ENCODE measurements at regions not wholly inside any gene's neighbourhood (a gene's known extent, or its start where the extent isn't known, plus 50 kb on each side); places are given as distances from the start of the nearest gene placed in this dataset.
A peak's percentile ranks its signal among the peaks of the same experiment; 100 is the strongest.

DNA sequence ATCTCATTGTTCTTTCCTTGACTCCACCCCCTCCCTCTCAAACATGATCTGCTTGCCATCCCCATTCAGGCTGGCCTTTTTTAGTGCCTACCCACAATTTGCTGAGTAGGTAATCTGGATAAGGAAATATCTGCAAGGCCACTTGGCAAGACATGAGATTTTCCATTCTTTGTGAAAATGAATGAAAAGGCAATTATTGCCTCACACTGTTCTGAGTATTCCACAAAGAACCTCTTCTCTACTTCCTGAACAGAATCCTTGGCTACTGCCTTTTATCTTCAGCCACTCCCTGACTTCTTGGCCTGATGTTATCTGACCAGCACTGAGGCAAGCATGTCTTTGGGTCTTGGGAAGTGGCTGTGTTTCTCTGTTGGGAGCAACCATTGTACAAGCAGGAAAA, 263.2 kb upstream of the ATP2B1 start:
- DNase-seq (ENCODE audit: low spot score), result no peak
- no peak for FAIRE-seq

GRCh38 chr12:89970722-89971121, 262.1 kb upstream of the ATP2B1 start:
- no peak for DNase-seq (ENCODE audit: low spot score)
- FAIRE-seq, result no peak

DNA sequence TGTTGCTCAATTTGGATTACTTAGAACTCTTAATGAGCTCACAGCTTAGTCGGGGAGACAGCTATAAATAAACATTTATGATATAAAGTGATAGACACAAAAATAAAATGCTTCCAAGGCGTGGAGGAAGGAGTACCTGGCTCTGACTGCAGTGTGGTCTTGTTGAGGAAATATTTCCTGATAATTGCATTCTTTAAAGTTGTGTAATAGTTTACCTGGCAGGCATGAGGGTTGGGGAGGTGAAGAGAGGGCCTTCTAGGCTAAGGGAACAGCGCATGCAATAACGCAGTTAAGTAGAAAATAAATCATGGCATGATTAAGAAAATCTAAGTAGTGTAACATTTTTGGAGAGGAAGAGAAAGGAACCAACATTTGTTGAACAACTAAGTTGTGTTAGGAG, 260.5 kb upstream of the ATP2B1 start:
- DNase-seq (ENCODE audit: low spot score) (no peak), FAIRE-seq (no peak)

- no peak for FAIRE-seq
- DNase-seq (ENCODE audit: low spot score), result no peak
These were observed 259.6 kb upstream of the ATP2B1 start for GRCh38 chr12:89968151-89968700.

DNA sequence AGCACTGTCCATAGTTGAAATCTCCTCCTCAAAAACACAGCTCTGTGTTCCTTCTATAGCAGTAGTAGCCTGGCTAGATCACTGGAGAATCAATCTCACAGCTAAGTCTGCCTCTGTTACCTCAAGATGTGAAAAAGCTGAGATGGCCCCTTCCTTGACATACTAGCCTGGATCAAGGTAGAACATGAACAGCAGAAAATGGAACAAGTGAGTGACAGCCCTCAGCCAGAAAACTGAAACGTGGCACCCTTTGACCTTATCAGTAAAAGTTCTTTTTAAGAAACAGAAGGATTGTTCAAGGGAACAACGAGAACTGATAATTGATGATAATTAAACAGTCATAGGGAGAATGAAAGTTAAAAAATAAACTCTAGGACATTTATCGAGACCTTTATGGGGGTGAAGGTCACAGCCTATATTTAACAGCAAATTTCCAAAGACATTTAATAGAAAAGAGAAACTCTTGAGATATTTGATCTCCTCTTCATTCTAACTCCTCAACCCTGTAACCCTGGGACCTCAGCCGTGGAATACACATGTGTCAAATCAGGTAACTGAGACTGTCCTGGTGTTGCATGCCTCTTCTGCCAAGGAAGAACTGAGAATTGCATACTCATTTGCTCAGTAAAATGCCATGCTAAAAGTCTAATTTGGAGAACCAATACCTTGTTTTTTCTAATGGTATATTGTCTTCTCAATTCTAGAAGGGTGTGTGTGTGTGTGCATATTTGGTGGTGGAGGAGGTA, 258.0 kb upstream of the ATP2B1 start:
- FAIRE-seq (no peak), DNase-seq (ENCODE audit: low spot score) (no peak)

- FAIRE-seq (no peak), DNase-seq (ENCODE audit: low spot score) (no peak)
These were observed 257.4 kb upstream of the ATP2B1 start for GRCh38 chr12:89965993-89966392.

DNA sequence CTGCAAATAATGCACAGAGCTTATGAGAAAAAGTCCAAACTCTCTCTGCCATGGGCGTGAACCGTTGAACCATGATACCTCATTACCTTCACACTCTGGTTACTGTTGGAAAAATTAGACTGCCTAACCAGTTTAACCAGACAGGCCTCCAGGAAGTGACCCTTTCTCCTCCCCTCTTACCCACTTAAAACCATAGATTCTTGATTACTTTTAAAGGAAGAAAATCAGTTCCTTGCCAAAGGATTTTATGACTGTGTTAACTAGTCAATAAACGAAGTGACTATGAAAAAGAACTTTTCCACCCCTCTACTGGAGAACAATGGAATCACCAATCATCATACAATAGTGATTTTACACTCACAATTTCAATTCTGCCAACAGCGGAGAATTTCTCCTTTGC, 254.0 kb upstream of the ATP2B1 start:
- no peak for DNase-seq (ENCODE audit: low spot score)

GRCh38 chr12:89960607-89961394, 252.2 kb upstream of the ATP2B1 start:
- DNase-seq (ENCODE audit: low spot score) (no peak), FAIRE-seq (no peak)

More for the DNA sequence above, 254.0 kb upstream of the ATP2B1 start:
- no peak for FAIRE-seq

- DNase-seq (ENCODE audit: low spot score), result no peak
- FAIRE-seq, result no peak
These were observed 251.4 kb upstream of the ATP2B1 start for GRCh38 chr12:89960011-89960507.

DNA sequence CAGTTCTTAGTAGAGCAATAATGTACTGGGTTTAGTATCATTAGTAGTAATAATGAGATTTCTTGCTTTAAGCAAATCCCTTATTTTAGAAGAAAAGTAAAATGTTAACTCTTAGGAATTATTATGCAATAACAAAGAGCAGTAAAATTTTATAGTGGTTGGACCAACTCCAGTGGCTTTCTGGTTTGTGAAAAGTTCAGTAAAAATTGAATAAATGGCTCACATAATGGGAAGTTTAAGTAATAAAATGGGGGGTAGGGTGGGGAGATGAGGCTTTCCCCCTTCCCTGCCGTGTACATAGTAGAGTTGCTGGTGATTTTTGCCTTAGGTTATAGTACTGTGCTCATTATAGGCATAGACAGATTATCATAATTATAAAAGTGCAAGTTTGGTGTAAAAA, 250.5 kb upstream of the ATP2B1 start:
- DNase-seq (ENCODE audit: low spot score), result no peak
- FAIRE-seq, result no peak

GRCh38 chr12:89954259-89954658, 245.6 kb upstream of the ATP2B1 start:
- DNase-seq (ENCODE audit: low spot score) (no peak), FAIRE-seq (no peak)

DNA sequence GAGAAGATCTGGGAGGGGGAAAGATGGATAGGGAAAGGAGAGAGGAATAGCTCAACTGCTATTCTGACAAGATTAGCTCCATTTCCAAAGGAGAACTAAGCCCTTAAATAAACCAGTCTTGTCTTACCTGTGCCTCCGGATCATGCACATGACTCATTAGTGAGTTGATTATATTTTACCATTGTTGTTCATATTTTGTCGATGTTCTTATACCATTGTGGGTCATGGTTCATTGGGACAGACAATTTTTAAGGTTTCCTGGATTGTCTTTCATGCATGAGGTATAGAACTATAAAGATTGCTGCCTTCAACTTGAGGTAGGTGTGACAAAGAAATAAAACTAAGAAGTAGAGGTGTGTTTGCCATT, 243.0 kb upstream of the ATP2B1 start:
- DNase-seq (ENCODE audit: low spot score), result no peak

GRCh38 chr12:89951050-89951693, 242.5 kb upstream of the ATP2B1 start:
- DNase-seq (ENCODE audit: low spot score), result no peak
- no peak for FAIRE-seq

More for the DNA sequence above, 243.0 kb upstream of the ATP2B1 start:
- no peak for FAIRE-seq

DNA sequence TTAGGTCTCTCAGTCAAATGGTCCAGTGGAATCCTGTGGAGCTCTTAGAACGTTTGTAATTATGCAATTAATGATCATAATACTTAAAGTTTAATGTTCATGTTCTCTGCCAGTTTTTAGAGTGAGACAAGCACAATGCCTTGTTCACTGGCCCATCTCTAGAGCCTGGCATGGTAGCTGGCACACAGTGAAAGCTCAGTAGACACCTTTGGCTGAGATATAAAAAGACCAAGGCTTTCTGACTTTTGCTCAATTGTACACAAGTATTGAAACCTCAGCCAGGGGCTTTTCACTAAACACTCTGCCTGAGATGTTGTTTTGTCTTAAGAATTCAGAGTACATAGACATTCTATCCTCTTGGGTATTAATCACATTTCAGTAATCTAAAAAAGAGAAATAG, 241.8 kb upstream of the ATP2B1 start:
- no peak for FAIRE-seq

GRCh38 chr12:89949457-89950195, 241.0 kb upstream of the ATP2B1 start:
- peak; percentile 9 for DNase-seq (ENCODE audit: low spot score)
- FAIRE-seq, result no peak

More for the DNA sequence above, 241.8 kb upstream of the ATP2B1 start:
- no peak for DNase-seq (ENCODE audit: low spot score)

DNA sequence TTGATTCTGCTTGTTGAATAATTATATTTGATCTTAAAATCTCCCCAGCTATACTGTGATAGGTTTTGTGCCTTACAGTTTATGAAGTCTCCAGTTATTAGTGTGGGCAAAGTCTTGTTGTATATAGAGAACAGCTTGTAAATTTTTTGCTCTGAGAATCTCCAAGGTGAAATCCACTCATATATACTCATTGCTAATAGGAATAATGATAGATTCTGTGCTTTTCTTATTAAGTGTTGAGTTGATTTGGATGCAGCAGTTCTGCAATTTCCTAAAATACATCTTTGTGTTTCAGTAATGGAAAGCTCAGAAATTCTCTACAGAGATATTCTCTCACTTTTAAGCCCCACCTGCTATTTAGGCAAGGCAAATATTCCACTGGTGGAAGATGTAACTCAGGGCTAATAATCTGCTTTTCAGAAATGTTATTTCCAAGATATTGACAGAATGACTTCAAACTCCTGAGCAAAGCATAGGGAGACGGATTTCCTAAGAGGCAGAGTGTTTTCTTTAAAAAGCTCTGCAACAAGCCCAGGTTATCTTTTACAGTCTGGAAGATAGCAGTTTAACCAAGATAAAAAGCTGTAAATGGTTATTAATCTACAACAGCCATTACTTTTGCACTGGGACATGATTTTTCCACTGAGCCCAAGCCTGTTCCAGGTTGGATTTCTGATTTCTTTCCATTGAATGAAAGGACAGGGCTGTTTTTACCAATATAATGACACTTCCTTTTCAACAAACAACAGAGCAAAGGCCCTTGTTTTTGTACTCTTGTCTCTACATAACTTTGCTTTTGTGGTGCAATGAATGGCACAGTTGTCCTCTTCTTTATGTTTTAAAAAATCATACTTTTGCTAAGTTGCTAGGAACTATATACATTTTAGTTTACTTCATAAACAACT, 239.9 kb upstream of the ATP2B1 start:
- FAIRE-seq, result no peak

GRCh38 chr12:89947437-89948270, 239.0 kb upstream of the ATP2B1 start:
- peak; percentile 37 for DNase-seq (ENCODE audit: low spot score)
- FAIRE-seq, result no peak

More for the DNA sequence above, 239.9 kb upstream of the ATP2B1 start:
- DNase-seq (ENCODE audit: low spot score), result no peak

- no peak for FAIRE-seq
These were observed 238.0 kb upstream of the ATP2B1 start for GRCh38 chr12:89946518-89947135.

DNA sequence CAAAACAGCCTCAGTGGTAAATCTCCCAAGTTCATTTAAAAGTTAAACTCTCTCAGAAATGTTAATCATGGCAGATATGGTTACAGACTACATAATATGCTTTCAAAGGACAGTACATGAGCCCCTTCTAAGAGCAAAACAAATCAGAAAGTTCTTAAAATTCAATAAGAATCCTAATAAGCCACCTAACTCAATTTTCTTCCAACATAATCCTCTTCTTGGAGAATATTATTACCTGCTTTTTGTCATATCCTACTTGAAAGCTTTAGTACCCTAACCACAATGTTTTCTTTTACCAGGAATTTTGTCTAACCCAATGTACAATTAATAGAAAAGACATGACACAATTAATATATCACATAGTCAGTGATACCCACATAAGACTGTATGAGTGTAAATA, 236.5 kb upstream of the ATP2B1 start:
- FAIRE-seq, result no peak
- no peak for DNase-seq (ENCODE audit: low spot score)

More at GRCh38 chr12:89946518-89947135, 238.0 kb upstream of the ATP2B1 start:
- no peak for DNase-seq (ENCODE audit: low spot score)

Measured in urothelium cell line (cell line).